ENCODE measurements at regions not wholly inside any gene's neighbourhood (a gene's known extent, or its start where the extent isn't known, plus 50 kb on each side); places are given as distances from the start of the nearest gene placed in this dataset.

DNA sequence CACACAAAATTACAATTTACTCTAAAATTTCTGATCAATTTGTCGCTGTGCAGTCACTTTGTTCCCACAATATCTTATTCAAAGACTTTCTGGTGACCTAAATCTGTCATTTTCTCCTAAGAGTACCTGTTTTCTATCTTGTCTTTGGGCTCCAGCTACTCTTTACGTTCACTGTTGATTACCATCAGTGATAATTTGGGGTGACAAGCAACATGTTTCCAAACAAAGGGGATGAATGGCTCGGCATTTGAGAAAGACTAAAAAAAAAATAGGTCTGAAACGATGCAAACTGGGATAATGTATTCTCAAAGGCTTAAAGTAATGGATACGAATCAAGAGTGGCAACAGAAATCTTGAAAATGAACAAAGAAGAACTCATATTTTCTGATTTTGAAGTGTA, 205.2 kb upstream of the DAB2 start:
- no peaks in the 10 kb centered on the region for H3K79me2 ChIP-seq (ENCODE audit: control insufficient read depth, insufficient read depth, low read length)
- no peak overlapping the region for H3K4me3 ChIP-seq (ENCODE audit: control insufficient read depth in 2 of 3, extremely low read depth in 1 of 3, insufficient read depth in 2 of 3, low read depth in 1 of 3, low read length in 3 of 3)
- no peaks in the 10 kb centered on the region for H3K36me3 ChIP-seq (ENCODE audit: control insufficient read depth in 2 of 2, extremely low read depth in 1 of 2, insufficient read depth in 2 of 2, low read length in 2 of 2)
- H3K9me1 ChIP-seq (ENCODE audit: control insufficient read depth, extremely low read depth, insufficient read depth, low read length), result no peaks in the 10 kb centered on the region
- peaks cover under 1% of the 10 kb centered on the region for H3K4me1 ChIP-seq (ENCODE audit: control insufficient read depth, extremely low read depth, insufficient read depth, low read length)
- no peak for DNase-seq (ENCODE audit: low read depth, low spot score)
- no peak overlapping the region for H3K9ac ChIP-seq (ENCODE audit: control insufficient read depth, extremely low read depth, insufficient read depth, low read length)
- no peak for FAIRE-seq
- dilution Hi-C loops (cut with MboI; ENCODE audit: extremely low pct_ligation_motif_present, low sequenced_read_pairs), result no loop called here
- H3K4me2 ChIP-seq (ENCODE audit: control insufficient read depth, extremely low read depth, insufficient read depth, low read depth, low read length), result no peak overlapping the region
- no peak overlapping the region for H3K27ac ChIP-seq (ENCODE audit: control insufficient read depth, insufficient read depth, low read length)
- no peaks in the 10 kb centered on the region for H4K20me1 ChIP-seq (ENCODE audit: control insufficient read depth, extremely low read depth, insufficient read depth, low read length)
- no peaks in the 10 kb centered on the region for H3K9me3 ChIP-seq (ENCODE audit: control insufficient read depth, low read depth, low read length)
- H2AFZ ChIP-seq (ENCODE audit: control insufficient read depth, low read length), result no peak overlapping the region
- TF ChIP-seq EZH2 (IDR thresholded peaks at IDR 0.05; ENCODE audit: low read length), result no peak
- TF ChIP-seq, protein P1, sequence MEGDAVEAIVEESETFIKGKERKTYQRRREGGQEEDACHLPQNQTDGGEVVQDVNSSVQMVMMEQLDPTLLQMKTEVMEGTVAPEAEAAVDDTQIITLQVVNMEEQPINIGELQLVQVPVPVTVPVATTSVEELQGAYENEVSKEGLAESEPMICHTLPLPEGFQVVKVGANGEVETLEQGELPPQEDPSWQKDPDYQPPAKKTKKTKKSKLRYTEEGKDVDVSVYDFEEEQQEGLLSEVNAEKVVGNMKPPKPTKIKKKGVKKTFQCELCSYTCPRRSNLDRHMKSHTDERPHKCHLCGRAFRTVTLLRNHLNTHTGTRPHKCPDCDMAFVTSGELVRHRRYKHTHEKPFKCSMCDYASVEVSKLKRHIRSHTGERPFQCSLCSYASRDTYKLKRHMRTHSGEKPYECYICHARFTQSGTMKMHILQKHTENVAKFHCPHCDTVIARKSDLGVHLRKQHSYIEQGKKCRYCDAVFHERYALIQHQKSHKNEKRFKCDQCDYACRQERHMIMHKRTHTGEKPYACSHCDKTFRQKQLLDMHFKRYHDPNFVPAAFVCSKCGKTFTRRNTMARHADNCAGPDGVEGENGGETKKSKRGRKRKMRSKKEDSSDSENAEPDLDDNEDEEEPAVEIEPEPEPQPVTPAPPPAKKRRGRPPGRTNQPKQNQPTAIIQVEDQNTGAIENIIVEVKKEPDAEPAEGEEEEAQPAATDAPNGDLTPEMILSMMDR (optimal IDR thresholded peaks at IDR 0.05 in 1 of 3, IDR thresholded peaks at IDR 0.05 in 1 of 3, conservative IDR thresholded peaks at IDR 0.05 in 1 of 3; ENCODE audit: extremely low read depth in 1 of 3, insufficient read depth in 2 of 3, low read length in 3 of 3), result no peak
- H3K27me3 ChIP-seq (ENCODE audit: control insufficient read depth, extremely low read depth, insufficient read depth, low read length), result no peaks in the 10 kb centered on the region

DNA sequence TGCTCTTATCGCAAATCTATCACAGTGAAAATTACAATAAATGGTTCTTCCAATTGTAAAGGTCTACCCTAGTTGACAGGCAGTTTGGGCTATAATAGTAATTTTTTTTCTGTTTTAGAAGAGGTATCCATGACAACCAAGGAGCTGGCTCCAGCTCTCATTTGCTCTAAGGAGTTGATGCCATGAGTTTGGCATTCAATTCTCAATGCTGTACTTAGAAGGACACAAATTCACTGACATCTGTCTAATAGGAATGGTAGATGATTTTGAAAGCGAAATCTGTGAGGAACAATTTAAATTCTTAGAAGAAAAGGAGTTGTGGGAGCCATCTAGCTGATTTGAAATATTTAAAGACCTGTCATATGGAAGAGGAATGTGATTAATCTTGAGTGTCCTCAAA, 203.6 kb upstream of the DAB2 start:
- Histone ChIP-seq H3K4me3 (ENCODE audit: control insufficient read depth in 2 of 3, extremely low read depth in 1 of 3, insufficient read depth in 2 of 3, low read depth in 1 of 3, low read length in 3 of 3) (no peak overlapping the region), H3K27me3 (ENCODE audit: control insufficient read depth, extremely low read depth, insufficient read depth, low read length) (no peaks in the 10 kb centered on the region), H4K20me1 (ENCODE audit: control insufficient read depth, extremely low read depth, insufficient read depth, low read length) (no peaks in the 10 kb centered on the region), H3K4me1 (ENCODE audit: control insufficient read depth, extremely low read depth, insufficient read depth, low read length) (peaks cover 8% of the 10 kb centered on the region), H3K9me3 (ENCODE audit: control insufficient read depth, low read depth, low read length) (no peaks in the 10 kb centered on the region), H3K36me3 (ENCODE audit: control insufficient read depth in 2 of 2, extremely low read depth in 1 of 2, insufficient read depth in 2 of 2, low read length in 2 of 2) (no peaks in the 10 kb centered on the region), H3K9ac (ENCODE audit: control insufficient read depth, extremely low read depth, insufficient read depth, low read length) (no peak overlapping the region), H3K4me2 (ENCODE audit: control insufficient read depth, extremely low read depth, insufficient read depth, low read depth, low read length) (no peak overlapping the region), H3K9me1 (ENCODE audit: control insufficient read depth, extremely low read depth, insufficient read depth, low read length) (no peaks in the 10 kb centered on the region), H3K27ac (ENCODE audit: control insufficient read depth, insufficient read depth, low read length) (no peak overlapping the region), H2AFZ (ENCODE audit: control insufficient read depth, low read length) (no peak overlapping the region), H3K79me2 (ENCODE audit: control insufficient read depth, insufficient read depth, low read length) (no peaks in the 10 kb centered on the region)
- dilution Hi-C loops (cut with MboI; ENCODE audit: extremely low pct_ligation_motif_present, low sequenced_read_pairs), result no loop called here
- DNase-seq (ENCODE audit: low read depth, low spot score) (no peak), FAIRE-seq (no peak)
- no peak for TF ChIP-seq EZH2 (IDR thresholded peaks at IDR 0.05; ENCODE audit: low read length)
- TF ChIP-seq, protein P1 (optimal IDR thresholded peaks at IDR 0.05 in 1 of 3, IDR thresholded peaks at IDR 0.05 in 1 of 3, conservative IDR thresholded peaks at IDR 0.05 in 1 of 3; ENCODE audit: extremely low read depth in 1 of 3, insufficient read depth in 2 of 3, low read length in 3 of 3), result no peak
